NCI-H446 treated with DMSO at 0.1 percent for 48 hours (cell line): ENCODE measurements at regions not wholly inside any gene's neighbourhood (a gene's known extent, or its start where the extent isn't known, plus 50 kb on each side); places are given as distances from the start of the nearest gene placed in this dataset.

ENCODE experiments used
- DNase-seq: peaks from one replicate; lab custom pipeline; 2025; lab: John Stamatoyannopoulos, UW

DNA sequence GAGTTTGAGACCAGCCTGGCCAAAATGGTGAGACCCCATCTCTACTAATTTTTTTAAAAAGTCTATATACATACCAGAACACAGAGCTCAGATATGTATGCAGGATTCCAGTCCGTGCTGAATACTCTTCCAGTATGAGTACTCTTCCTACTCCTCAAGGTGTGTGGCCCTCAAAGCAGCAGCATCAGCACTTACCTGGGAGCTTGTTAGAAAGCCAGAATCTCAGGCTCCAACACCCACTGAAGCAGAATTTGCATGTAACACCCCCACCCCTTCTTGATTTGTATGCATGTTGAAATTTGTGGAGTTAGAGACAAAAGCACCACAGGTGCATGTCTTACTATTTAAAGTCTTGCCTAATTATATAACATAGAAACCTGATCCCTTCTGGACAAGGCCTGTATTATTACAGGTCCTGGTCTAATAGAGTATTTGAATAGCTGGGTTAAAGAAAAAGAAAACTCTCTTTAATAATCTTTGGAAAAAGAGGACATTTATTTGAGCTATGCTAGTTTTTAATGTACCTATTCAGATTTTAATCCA is 50.3 kb upstream of the NFE2L2 start:
- no peak for DNase-seq

DNA sequence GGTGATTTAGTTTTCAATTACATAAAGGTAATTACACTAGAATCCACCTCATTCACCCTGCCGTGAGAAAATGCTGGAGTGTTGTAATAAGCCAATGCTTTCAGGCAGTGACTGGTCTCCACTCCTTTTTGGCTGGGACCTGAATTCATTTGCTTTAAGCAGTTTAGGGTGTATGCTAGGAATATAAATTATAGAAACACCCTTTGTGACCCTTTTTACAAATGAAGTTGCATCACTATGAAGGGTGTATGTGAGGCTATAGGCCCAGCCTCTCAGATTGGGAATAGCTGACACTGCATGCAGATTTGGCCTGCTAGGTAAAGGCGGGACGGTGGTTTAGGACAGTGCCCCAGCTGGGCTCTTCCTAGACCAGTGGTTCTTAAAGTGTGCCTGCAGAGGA is 50.8 kb upstream of the NFE2L2 start:
- DNase-seq = no peak

GRCh38 chr2:177316756-177317155 is 52.2 kb upstream of the NFE2L2 start:
- no peak for DNase-seq

- DNase-seq = no peak
Observed at GRCh38 chr2:177317443-177317842, 52.9 kb upstream of the NFE2L2 start.

GRCh38 chr2:177317857-177318256 is 53.3 kb upstream of the NFE2L2 start:
- DNase-seq = no peak

DNA sequence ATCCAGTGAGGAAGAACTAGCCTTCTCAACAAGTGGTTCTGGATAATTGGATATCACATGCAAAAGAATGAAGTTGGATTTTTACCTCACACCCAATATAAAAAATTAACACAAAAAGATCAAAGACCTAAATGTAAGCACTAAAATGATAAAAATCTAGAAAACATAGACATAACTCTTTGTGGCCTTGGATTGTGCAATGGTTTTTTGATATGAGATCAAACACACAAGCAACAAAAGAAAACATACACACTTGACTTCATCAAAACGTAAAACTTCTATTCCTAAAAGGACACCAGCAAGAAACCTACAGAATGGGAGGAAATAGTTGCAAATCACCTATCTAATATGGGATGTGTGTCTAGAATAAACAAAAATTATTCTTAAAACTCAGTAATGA is 54.1 kb upstream of the NFE2L2 start:
- no peak for DNase-seq

- DNase-seq = no peak
Observed at GRCh38 chr2:177320596-177320995, 56.1 kb upstream of the NFE2L2 start.

GRCh38 chr2:177322801-177323261 is 58.3 kb upstream of the NFE2L2 start:
- DNase-seq = no peak

GRCh38 chr2:177324797-177325196 is 60.3 kb upstream of the NFE2L2 start:
- no peak for DNase-seq

DNA sequence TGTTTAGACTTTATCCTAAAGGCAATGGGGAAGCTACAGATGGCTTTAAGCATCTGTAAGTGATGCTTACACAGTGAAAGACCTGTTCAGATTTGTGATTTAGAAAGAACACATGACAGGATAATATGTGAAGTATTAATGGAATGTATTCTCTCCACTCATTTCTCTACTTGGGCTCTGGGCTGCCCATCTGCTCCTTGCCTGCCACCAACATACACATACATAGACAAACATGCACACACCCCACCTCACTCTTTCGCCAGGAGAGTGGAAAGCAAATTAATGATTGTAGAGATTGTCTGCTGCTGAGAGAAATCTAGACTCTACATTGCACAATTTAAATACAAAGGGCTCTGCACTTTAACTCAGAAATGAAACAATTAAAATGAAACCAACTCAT is 61.0 kb upstream of the NFE2L2 start:
- no peak for DNase-seq

DNA sequence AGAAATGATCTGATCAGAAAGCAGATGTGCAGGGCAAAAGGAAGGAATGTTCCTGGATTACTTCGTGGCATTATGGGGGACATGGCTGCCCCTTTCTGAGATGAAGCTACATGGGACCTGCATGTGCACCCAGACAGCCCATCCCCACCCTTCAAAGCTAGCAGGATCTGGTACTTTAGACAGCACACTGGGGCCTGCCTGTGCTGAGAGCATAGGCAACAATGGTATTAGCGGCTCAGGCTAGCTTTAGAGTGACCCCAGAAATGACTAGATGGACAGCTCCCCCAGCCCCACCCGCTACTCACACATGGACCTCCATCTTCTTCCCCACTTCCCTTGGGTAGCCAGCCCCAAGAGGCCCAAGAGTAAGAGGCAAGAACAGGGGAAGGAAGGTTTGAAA is 61.5 kb upstream of the NFE2L2 start:
- DNase-seq = no peak

DNA sequence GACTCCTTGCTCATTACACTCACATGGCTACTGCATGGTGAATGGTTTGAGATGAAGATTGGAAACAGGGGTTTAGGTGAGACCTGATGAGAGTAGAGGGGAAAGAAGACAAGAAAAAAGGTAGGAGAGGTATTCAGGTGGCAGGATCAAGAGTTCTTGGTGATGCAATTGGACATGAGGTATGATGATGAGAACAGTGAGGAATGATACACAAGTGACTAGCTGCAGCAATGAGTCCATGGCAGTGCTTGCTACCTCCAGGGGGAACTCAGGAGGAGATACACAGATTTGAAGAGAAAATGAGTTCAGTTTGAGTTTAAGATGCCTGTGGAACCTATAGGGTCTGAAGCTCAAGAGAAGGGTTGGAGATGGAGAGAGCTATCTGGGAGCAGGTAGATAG is 62.1 kb upstream of the NFE2L2 start:
- no peak for DNase-seq

GRCh38 chr2:177327009-177327408 is 62.5 kb upstream of the NFE2L2 start:
- no peak for DNase-seq

DNA sequence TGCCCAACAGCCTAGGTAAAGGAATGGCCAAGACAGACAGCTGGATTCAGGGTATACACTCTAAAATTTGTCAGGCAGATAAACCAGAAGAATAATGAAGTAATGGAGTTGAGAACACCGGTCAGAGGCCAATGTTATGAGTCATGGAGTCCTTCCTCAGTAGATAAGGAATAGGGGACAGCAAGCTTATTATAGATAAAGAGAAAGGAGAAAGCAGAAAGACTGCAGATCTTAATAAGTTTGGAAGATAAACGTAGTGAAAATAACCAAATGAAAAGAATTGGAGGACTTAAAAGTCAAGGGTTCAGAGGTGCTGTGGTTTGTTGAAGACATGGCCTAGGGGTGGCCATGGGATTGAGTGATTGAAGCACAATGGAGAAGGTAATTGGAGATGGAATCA is 63.5 kb upstream of the NFE2L2 start:
- DNase-seq = no peak

GRCh38 chr2:177329064-177329463 is 63.5 kb upstream of the AGPS start:
- DNase-seq = no peak

- DNase-seq = no peak
Observed at GRCh38 chr2:177331466-177331997, 61.0 kb upstream of the AGPS start.

GRCh38 chr2:177332026-177332991 is 60.3 kb upstream of the AGPS start:
- DNase-seq = peak; percentile 68

DNA sequence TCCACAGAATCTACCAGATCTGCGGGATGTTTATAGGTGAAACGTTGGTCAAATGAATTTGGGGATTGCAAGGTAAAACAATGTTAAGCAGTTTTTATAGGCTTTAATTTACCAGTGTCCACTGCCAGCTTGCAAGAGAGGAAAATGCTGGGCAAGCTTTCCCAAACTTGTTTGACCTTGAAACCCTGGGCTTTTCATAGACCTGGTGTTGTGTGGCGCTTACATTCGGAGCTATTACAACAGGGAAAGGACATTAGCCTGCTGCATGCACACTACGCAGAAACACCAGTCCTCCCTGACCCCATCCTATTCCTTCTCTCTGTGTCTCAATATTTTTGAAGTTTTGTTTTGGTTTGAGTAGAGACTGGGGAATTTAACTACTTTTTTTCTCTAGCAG is 59.6 kb upstream of the AGPS start:
- no peak for DNase-seq

- DNase-seq = peak; percentile 54
Observed at GRCh38 chr2:177334940-177335543, 57.5 kb upstream of the AGPS start.

DNA sequence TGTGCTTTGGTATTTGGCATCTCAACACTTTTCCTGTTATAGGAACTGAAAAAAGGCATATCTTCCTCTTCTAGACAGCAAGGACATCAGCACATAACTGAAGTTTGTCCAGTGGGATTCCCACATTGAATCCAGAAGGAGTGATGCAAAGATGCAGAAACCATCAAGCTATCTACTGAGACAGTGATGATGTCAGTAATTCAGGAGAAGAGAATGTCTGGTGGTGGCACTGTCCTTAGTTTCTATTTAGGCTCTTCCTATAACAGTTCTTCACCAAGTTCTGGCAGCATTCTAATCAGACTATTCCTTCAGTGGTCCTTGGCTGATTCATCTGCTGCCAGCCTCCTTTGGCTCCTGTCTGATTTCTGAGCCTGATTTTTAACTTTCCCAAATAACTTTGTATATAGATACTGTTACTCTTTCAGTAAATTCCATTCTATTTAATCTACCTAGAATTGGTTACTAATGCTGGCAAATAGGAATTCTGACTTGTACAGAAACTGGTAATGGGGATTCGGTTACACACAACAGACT is 56.6 kb upstream of the AGPS start:
- DNase-seq = no peak

DNA sequence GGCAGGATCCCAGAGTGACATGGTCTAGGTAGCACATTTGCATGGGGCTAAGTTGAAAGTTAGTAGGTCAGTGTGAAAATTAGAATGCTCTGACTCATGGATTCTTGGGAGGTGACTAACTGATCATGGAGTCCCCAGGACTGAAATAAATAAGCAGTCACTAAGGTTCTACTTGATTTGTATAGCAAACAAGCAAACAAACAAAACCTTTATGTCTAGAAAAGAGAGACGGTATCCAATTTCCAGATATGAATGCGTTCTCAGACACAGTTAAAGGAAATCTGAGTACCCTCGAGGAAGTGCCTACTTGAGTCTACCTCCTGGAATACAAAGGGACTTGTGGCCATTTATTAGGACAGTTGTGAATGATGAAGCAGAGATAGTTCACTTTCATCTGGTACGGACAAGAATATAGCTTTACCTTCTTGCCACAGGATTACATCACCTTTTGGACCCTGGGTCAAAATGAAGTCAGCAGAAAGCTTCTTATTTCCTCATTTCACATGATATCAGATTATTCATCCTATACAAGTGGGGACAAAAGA is 54.3 kb upstream of the AGPS start:
- DNase-seq = no peak

GRCh38 chr2:177340158-177340557 is 52.4 kb upstream of the AGPS start:
- no peak for DNase-seq
